ENCODE measurements at regions not wholly inside any gene's neighbourhood (a gene's known extent, or its start where the extent isn't known, plus 50 kb on each side); places are given as distances from the start of the nearest gene placed in this dataset.

DNA sequence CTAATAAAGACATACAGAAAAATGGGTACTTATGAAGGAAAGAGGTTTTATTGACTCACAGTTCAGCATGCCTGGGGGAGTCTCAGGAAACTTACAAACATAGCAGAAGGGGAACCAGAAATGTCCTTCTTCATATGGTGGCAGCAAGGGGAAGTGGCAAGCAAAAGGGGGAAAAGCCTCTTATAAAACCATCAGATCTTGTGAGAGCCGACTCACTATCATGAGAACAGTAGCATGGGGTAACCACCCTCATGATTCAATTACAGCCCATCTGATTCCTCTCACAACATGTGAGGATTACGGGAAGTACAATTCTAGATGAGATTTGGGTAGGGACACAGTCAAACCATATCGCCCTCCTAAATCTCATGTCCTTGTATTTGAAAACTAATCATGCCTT lies 1305.4 kb upstream of the SORCS1 start:
- TF ChIP-seq SMAD3 (CRISPR knock-in tag; IDR thresholded peaks at IDR 0.05; ENCODE audit: borderline replicate concordance): no peak
- TF ChIP-seq, protein P1, sequence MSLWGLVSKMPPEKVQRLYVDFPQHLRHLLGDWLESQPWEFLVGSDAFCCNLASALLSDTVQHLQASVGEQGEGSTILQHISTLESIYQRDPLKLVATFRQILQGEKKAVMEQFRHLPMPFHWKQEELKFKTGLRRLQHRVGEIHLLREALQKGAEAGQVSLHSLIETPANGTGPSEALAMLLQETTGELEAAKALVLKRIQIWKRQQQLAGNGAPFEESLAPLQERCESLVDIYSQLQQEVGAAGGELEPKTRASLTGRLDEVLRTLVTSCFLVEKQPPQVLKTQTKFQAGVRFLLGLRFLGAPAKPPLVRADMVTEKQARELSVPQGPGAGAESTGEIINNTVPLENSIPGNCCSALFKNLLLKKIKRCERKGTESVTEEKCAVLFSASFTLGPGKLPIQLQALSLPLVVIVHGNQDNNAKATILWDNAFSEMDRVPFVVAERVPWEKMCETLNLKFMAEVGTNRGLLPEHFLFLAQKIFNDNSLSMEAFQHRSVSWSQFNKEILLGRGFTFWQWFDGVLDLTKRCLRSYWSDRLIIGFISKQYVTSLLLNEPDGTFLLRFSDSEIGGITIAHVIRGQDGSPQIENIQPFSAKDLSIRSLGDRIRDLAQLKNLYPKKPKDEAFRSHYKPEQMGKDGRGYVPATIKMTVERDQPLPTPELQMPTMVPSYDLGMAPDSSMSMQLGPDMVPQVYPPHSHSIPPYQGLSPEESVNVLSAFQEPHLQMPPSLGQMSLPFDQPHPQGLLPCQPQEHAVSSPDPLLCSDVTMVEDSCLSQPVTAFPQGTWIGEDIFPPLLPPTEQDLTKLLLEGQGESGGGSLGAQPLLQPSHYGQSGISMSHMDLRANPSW (CRISPR knock-in tag; conservative IDR thresholded peaks at IDR 0.05; ENCODE audit: low read depth): no peak
- TF ChIP-seq, protein P2, sequence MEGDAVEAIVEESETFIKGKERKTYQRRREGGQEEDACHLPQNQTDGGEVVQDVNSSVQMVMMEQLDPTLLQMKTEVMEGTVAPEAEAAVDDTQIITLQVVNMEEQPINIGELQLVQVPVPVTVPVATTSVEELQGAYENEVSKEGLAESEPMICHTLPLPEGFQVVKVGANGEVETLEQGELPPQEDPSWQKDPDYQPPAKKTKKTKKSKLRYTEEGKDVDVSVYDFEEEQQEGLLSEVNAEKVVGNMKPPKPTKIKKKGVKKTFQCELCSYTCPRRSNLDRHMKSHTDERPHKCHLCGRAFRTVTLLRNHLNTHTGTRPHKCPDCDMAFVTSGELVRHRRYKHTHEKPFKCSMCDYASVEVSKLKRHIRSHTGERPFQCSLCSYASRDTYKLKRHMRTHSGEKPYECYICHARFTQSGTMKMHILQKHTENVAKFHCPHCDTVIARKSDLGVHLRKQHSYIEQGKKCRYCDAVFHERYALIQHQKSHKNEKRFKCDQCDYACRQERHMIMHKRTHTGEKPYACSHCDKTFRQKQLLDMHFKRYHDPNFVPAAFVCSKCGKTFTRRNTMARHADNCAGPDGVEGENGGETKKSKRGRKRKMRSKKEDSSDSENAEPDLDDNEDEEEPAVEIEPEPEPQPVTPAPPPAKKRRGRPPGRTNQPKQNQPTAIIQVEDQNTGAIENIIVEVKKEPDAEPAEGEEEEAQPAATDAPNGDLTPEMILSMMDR (IDR thresholded peaks at IDR 0.05): no peak
- TF ChIP-seq CREB1 (CRISPR knock-in tag; IDR thresholded peaks at IDR 0.05): no peak
- TF ChIP-seq, protein P3, sequence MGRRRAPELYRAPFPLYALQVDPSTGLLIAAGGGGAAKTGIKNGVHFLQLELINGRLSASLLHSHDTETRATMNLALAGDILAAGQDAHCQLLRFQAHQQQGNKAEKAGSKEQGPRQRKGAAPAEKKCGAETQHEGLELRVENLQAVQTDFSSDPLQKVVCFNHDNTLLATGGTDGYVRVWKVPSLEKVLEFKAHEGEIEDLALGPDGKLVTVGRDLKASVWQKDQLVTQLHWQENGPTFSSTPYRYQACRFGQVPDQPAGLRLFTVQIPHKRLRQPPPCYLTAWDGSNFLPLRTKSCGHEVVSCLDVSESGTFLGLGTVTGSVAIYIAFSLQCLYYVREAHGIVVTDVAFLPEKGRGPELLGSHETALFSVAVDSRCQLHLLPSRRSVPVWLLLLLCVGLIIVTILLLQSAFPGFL (CRISPR knock-in tag; IDR thresholded peaks at IDR 0.05; ENCODE audit: borderline replicate concordance): no peak

Measured in WTC11 (cell line).